ENCODE measurements at regions not wholly inside any gene's neighbourhood (a gene's known extent, or its start where the extent isn't known, plus 50 kb on each side); places are given as distances from the start of the nearest gene placed in this dataset.
A peak's percentile ranks its signal among the peaks of the same experiment; 100 is the strongest.

DNA sequence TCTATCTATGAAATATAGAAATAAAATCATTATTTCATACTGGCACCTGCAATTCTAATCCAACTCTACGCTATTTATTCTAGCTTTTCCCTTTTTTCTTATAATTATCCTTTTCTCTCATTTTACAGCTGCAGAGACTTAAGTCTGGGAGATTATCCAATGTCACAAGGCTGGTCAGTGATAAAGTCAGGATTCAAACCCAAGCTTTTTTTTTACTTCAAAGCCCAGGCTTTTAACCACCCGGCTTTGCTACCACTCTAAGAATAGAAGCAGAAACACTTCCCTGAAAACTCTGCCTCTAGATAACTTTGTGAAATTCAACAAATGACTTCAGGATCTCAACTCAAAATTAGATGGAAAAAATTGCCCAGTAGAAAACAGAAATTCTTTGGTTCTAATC, 552.5 kb downstream of the IPMK start (continued):
- TF ChIP-seq, protein P1, sequence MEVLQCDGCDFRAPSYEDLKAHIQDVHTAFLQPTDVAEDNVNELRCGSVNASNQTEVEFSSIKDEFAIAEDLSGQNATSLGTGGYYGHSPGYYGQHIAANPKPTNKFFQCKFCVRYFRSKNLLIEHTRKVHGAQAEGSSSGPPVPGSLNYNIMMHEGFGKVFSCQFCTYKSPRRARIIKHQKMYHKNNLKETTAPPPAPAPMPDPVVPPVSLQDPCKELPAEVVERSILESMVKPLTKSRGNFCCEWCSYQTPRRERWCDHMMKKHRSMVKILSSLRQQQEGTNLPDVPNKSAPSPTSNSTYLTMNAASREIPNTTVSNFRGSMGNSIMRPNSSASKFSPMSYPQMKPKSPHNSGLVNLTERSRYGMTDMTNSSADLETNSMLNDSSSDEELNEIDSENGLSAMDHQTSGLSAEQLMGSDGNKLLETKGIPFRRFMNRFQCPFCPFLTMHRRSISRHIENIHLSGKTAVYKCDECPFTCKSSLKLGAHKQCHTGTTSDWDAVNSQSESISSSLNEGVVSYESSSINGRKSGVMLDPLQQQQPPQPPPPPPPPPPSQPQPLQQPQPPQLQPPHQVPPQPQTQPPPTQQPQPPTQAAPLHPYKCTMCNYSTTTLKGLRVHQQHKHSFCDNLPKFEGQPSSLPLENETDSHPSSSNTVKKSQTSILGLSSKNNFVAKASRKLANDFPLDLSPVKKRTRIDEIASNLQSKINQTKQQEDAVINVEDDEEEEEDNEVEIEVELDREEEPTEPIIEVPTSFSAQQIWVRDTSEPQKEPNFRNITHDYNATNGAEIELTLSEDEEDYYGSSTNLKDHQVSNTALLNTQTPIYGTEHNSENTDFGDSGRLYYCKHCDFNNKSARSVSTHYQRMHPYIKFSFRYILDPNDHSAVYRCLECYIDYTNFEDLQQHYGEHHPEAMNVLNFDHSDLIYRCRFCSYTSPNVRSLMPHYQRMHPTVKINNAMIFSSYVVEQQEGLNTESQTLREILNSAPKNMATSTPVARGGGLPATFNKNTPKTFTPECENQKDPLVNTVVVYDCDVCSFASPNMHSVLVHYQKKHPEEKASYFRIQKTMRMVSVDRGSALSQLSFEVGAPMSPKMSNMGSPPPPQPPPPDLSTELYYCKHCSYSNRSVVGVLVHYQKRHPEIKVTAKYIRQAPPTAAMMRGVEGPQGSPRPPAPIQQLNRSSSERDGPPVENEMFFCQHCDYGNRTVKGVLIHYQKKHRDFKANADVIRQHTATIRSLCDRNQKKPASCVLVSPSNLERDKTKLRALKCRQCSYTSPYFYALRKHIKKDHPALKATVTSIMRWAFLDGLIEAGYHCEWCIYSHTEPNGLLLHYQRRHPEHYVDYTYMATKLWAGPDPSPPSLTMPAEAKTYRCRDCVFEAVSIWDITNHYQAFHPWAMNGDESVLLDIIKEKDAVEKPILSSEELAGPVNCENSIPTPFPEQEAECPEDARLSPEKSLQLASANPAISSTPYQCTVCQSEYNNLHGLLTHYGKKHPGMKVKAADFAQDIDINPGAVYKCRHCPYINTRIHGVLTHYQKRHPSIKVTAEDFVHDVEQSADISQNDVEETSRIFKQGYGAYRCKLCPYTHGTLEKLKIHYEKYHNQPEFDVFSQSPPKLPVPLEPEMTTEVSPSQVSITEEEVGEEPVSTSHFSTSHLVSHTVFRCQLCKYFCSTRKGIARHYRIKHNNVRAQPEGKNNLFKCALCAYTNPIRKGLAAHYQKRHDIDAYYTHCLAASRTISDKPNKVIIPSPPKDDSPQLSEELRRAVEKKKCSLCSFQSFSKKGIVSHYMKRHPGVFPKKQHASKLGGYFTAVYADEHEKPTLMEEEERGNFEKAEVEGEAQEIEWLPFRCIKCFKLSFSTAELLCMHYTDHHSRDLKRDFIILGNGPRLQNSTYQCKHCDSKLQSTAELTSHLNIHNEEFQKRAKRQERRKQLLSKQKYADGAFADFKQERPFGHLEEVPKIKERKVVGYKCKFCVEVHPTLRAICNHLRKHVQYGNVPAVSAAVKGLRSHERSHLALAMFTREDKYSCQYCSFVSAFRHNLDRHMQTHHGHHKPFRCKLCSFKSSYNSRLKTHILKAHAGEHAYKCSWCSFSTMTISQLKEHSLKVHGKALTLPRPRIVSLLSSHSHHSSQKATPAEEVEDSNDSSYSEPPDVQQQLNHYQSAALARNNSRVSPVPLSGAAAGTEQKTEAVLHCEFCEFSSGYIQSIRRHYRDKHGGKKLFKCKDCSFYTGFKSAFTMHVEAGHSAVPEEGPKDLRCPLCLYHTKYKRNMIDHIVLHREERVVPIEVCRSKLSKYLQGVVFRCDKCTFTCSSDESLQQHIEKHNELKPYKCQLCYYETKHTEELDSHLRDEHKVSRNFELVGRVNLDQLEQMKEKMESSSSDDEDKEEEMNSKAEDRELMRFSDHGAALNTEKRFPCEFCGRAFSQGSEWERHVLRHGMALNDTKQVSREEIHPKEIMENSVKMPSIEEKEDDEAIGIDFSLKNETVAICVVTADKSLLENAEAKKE (CRISPR knock-in tag; IDR thresholded peaks at IDR 0.05), result no peak
- TF ChIP-seq, protein P2, sequence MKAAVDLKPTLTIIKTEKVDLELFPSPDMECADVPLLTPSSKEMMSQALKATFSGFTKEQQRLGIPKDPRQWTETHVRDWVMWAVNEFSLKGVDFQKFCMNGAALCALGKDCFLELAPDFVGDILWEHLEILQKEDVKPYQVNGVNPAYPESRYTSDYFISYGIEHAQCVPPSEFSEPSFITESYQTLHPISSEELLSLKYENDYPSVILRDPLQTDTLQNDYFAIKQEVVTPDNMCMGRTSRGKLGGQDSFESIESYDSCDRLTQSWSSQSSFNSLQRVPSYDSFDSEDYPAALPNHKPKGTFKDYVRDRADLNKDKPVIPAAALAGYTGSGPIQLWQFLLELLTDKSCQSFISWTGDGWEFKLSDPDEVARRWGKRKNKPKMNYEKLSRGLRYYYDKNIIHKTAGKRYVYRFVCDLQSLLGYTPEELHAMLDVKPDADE (IDR thresholded peaks at IDR 0.05), result no peak

GRCh38 chr10:57707300-57707658, 560.4 kb downstream of the IPMK start:
- H3K4me1 ChIP-seq (ENCODE audit: insufficient read depth), result peaks cover 23% of the 10 kb centered on the region
- H3F3A ChIP-seq (replicated peaks; ENCODE audit: low read depth), result no peaks in the 10 kb centered on the region
- H3K27ac Mint-ChIP-seq, result no peak overlapping the region
- no peak for TF ChIP-seq ZNF114 (CRISPR knock-in tag; IDR thresholded peaks at IDR 0.05)
- no peak for TF ChIP-seq STAT1 (IDR thresholded peaks at IDR 0.05; ENCODE audit: unreplicated experiment)
- no peak for TF ChIP-seq EZH2phosphoT487 (IDR thresholded peaks at IDR 0.05; ENCODE audit: unreplicated experiment)
- TF ChIP-seq ZNF331 (CRISPR knock-in tag; IDR thresholded peaks at IDR 0.05; ENCODE audit: low read depth), result no peak
- no peak for TF ChIP-seq NANOG (IDR thresholded peaks at IDR 0.05; ENCODE audit: borderline replicate concordance)
- no peak for TF ChIP-seq EZH2 (IDR thresholded peaks at IDR 0.05; ENCODE audit: low read depth, unreplicated experiment)
- TF ChIP-seq, protein P1 (CRISPR knock-in tag; IDR thresholded peaks at IDR 0.05), result no peak

More at GRCh38 chr10:57707300-57707658, 560.4 kb downstream of the IPMK start:
- Histone ChIP-seq H2AFZ (no peak overlapping the region), H3K27me3 (ENCODE audit: insufficient read depth) (no peaks in the 10 kb centered on the region), H3K79me2 (replicated peaks; ENCODE audit: insufficient read depth) (no peaks in the 10 kb centered on the region), H3K4me3 (no peak overlapping the region), H3K27ac (ENCODE audit: low read depth) (no peak overlapping the region), H3K9me2 (ENCODE audit: insufficient read depth) (no peaks in the 10 kb centered on the region), H3K4me2 (peak overlapping the region; percentile 42), H3K36me3 (ENCODE audit: insufficient read depth) (no peaks in the 10 kb centered on the region), H4K20me1 (replicated peaks; ENCODE audit: insufficient read depth) (no peaks in the 10 kb centered on the region)
- no peak overlapping the region for H3K4me3 Mint-ChIP-seq
- H3K27me3 Mint-ChIP-seq (ENCODE audit: insufficient read depth, low read depth, poor library complexity), result no peaks in the 10 kb centered on the region
- H3K36me3 Mint-ChIP-seq (ENCODE audit: low read depth), result no peaks in the 10 kb centered on the region
- DNase-seq (ENCODE audit: low spot score), result no peak
- H3K9me3 Mint-ChIP-seq, result no peaks in the 10 kb centered on the region
- peak; percentile 62 for ATAC-seq
- peaks cover 24% of the 10 kb centered on the region; the same call in 2 of the 3 replicates for H3K4me1 Mint-ChIP-seq
